Fibroblast of mammary gland (primary cell): ENCODE measurements at regions not wholly inside any gene's neighbourhood (a gene's known extent, or its start where the extent isn't known, plus 50 kb on each side); places are given as distances from the start of the nearest gene placed in this dataset.

Source experiments
- DNase-seq: peaks from one replicate; pipeline ENCODE4 v3.0.0-alpha.2; 2010; ENCODE audit warnings: low read depth
- H3K4me3 ChIP-seq: 2 replicates; pipeline ENCODE4 v1.5.1; 2011; ENCODE audit warnings: low read depth, mild to moderate bottlenecking, low read length, moderate library complexity; ENCODE audit not compliant: control insufficient read depth
- TF ChIP-seq, protein P1 (sequence below): conservative IDR thresholded peaks from 2 replicates; pipeline ENCODE4 v1.5.1; 2011; ENCODE audit warnings: low read depth, low read length, inconsistent platforms; ENCODE audit not compliant: control insufficient read depth, insufficient read depth

DNA sequence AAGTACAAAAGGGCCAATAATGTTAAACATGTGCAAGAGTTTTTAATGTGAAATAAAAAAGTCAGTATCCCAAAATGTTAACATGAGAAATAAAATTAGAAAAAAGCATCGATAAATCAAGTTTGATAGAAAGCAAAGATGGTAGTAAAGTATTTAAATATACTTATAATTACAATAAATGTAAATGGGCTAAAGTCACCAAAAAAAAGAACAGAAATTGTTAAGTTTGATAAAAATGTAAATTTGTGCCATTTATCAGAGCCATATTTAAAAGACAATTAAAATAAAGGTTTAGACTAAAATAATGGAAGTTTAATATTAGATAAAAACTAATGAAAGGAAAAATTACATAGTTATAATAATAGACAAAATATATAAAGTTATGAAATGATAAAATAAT is 500.5 kb downstream of the TMEM232 start:
- TF ChIP-seq, protein P1, sequence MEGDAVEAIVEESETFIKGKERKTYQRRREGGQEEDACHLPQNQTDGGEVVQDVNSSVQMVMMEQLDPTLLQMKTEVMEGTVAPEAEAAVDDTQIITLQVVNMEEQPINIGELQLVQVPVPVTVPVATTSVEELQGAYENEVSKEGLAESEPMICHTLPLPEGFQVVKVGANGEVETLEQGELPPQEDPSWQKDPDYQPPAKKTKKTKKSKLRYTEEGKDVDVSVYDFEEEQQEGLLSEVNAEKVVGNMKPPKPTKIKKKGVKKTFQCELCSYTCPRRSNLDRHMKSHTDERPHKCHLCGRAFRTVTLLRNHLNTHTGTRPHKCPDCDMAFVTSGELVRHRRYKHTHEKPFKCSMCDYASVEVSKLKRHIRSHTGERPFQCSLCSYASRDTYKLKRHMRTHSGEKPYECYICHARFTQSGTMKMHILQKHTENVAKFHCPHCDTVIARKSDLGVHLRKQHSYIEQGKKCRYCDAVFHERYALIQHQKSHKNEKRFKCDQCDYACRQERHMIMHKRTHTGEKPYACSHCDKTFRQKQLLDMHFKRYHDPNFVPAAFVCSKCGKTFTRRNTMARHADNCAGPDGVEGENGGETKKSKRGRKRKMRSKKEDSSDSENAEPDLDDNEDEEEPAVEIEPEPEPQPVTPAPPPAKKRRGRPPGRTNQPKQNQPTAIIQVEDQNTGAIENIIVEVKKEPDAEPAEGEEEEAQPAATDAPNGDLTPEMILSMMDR: no peak

DNA sequence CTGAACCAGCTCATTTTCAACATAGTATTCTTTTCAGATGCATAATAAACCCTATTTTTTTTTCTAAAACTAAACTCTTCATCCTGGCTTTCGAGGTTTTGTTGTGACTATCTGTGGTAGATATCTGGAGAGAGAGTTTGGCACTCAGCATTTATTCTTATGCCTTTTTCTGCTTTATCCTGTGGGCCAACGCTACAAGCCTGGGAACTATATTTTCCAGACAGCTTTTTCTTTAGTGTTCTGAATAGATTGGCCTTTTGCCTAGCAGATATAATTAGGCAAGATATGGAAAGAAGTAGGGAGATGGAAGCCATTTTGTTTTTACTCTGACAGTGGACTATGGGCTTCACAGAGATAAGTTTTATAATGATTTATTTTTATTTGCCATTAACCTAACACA is 486.7 kb downstream of the TMEM232 start:
- no peak overlapping the region for H3K4me3 ChIP-seq
- no peak for DNase-seq
- TF ChIP-seq, protein P1: no peak

More for the DNA sequence above, 500.5 kb downstream of the TMEM232 start:
- no peak overlapping the region for H3K4me3 ChIP-seq
- DNase-seq: no peak

DNA sequence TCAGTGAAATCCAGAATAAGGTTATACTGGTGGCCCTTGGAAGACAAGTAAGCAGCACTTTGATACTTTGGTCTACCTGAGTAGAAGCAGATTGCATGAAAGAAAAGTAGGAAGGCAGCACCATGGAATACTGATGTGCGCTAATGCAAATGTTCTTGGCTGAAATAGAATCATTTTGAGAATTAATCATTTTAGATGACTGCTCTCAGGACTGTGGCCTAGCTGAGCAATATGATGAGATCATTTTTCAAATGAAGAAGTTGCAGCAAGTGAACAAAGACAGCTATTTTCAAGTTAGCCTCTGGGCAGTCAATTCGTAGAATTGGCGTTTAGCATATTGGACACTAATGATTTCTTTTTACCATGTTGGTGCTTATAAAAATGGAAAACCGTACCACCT is 483.5 kb downstream of the TMEM232 start:
- no peak overlapping the region for H3K4me3 ChIP-seq
- DNase-seq: peak; percentile 14
- TF ChIP-seq, protein P1: no peak

DNA sequence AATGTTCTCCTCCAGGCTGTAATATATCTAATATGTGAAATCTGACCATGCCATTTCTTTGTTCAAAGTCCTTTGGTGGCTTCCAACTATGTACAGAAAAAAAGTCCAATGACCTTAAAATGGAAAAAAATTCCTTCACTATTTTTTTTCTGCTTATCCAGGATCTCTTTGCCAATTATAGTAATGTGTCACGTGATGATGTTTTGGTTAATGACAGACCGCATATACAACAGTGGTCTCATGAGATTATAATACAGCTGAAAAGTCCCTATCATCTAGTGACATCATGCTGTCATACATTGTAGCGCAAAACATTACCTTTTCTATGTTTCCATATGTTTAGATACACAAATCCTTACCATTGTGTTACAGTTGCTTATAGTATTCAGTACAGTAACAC is 477.6 kb downstream of the TMEM232 start:
- H3K4me3 ChIP-seq: no peak overlapping the region
- TF ChIP-seq, protein P1: no peak
- DNase-seq: no peak

DNA sequence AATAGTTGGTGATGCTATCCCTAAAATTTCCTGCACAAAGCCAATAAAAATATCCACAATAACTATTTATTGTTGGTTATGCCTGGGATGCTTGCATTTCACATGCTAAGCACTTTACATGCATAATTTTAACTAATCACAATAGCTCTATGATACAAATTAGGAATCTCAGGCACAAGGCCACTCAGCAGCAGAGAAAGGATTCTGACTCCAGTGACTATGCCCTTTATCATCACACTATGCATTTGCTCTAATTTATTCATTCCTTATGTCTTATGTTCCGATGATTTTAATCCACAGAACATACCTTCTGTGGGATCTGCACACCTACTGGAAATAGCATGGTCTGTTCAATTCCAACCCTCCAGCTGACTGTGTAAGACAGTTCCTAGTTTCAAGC is 476.1 kb downstream of the TMEM232 start:
- H3K4me3 ChIP-seq: no peak overlapping the region
- TF ChIP-seq, protein P1: no peak
- no peak for DNase-seq

DNA sequence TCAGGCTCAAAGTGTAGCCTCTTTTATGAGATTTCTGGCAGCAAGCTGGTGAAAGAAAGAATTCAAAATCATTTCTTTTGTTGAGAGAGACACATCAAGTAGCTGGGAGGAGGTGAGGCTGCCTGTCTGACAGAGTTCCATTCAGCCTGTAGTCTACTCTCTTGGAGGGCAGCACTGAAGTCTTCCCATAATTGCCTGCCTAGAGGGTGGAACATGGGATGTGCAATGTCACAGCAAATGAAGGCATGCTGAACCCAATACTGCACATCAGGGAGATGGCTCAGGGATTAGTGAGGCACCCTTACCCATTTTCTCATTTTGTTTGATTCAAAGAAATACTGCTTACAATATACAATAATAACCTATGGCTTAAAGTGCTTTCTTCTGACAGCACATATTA is 475.7 kb downstream of the TMEM232 start:
- no peak for DNase-seq
- no peak overlapping the region for H3K4me3 ChIP-seq
- TF ChIP-seq, protein P1: no peak

DNA sequence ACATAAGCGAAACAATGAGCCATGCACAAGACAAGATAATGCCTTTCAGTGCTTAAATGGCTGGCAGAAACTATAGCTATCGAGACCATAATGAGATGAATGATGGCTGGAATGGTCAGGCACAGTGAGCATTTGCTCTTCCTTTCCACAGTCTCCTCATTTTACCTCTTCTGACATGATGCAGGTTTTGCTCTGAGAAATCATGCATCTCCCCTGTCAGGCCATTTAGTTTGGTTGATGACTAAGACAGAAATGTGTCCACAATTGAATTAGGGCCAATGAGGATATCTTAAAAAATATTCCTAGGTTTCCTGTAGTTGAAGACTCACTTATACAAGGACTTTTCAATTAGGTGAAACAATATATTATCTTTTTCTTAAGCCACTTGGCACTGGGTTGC is 475.1 kb downstream of the TMEM232 start:
- H3K4me3 ChIP-seq: no peak overlapping the region
- TF ChIP-seq, protein P1: no peak
- DNase-seq: peak; percentile 11
